Effector memory CD8-positive, alpha-beta T cell (primary cell): ENCODE measurements at regions not wholly inside any gene's neighbourhood (a gene's known extent, or its start where the extent isn't known, plus 50 kb on each side); places are given as distances from the start of the nearest gene placed in this dataset.

Experiments used
- ATAC-seq: fragments of 150-1000 bp; cut with Tn5 transposase; replicated peaks from 2 replicates; pipeline ENCODE4 v1.10.0; 2021; ENCODE audit warnings: mild to moderate bottlenecking, moderate library complexity
- DNase-seq, 3 experiments: peaks; one replicate each; pipeline ENCODE4 v3.0.0; 2021
- H3K27ac Mint-ChIP-seq, 2 donors: one replicate each; pipeline ENCODE4 v1.8.0; 2022; ENCODE audit warnings: mild to moderate bottlenecking in 2 of 2, mixed read lengths in 2 of 2, moderate library complexity in 2 of 2
- H3K27me3 Mint-ChIP-seq, 2 donors: one replicate each; pipeline ENCODE4 v1.8.0; 2022; ENCODE audit warnings: mixed read lengths in 2 of 2
- H3K36me3 Mint-ChIP-seq: one replicate; pipeline ENCODE4 v1.8.0; 2022; ENCODE audit warnings: mild to moderate bottlenecking, moderate library complexity, mixed read lengths; ENCODE audit not compliant: insufficient read depth
- H3K4me1 Mint-ChIP-seq, 2 donors: one replicate each; pipeline ENCODE4 v1.8.0; 2022; ENCODE audit warnings: low read depth in 2 of 2, mixed read lengths in 2 of 2
- H3K4me3 Mint-ChIP-seq, 2 donors: one replicate each; pipeline ENCODE4 v1.8.0; 2022; ENCODE audit warnings: mild to moderate bottlenecking in 2 of 2, mixed read lengths in 2 of 2, moderate library complexity in 2 of 2
- H3K9me3 Mint-ChIP-seq, 2 donors: one replicate each; pipeline ENCODE4 v1.8.0; 2022; ENCODE audit warnings: mixed read lengths in 2 of 2

DNA sequence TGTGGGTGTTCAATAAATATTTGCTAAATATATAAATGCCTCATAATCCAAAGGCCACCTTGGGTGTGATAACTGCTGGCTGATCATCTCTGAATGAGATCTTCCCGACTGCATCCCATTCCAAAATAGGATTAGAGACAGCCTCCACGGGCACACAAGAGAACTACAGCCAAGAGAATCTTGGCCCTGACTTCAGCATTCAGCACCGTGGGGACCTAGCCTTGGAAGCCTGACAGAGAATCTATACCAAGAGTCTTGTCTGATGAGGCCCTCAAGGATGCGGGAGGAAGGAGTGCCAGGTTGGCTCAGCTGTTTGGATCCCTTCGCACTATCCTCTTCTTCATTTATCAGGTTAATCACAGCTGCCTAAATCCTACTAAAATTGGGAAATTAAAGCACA lies 85.8 kb downstream of the RBM43 start:
- DNase-seq (no peak), ATAC-seq (no peak)
- Mint-ChIP-seq H3K27ac (no peak overlapping the region), H3K4me1 (no peaks in the 10 kb centered on the region), H3K9me3 (no peaks in the 10 kb centered on the region), H3K27me3 (peaks cover 42 to 57% of the 10 kb centered on the region in 2 donors), H3K36me3 (no peaks in the 10 kb centered on the region), H3K4me3 (no peak overlapping the region)

GRCh38 chr2:151174127-151174526 lies 87.5 kb downstream of the RBM43 start:
- Mint-ChIP-seq H3K27ac (no peak overlapping the region), H3K4me1 (no peaks in the 10 kb centered on the region), H3K9me3 (no peaks in the 10 kb centered on the region), H3K4me3 (no peak overlapping the region), H3K36me3 (no peaks in the 10 kb centered on the region), H3K27me3 (peaks cover 42 to 49% of the 10 kb centered on the region in 2 donors)
- DNase-seq: no peak
- no peak for ATAC-seq

DNA sequence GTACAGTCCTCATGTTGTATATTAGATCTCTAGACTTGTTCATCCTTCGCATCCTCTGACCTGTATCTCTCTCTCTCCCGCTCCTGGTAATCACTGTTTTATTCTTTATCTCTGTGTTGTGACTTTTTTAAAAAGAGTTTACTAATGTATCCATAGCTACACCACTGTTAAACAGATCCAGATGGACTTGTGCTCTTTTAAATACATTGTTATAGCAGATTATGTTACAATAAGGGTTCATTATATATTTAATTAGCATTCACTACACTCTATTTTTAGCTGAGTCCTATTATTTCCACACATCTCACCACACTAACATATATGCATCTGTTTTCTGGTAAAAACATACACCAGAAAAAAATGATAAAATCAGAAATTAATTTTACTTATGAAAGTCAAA lies 90.5 kb downstream of the RBM43 start:
- no peaks in the 10 kb centered on the region for H3K9me3 Mint-ChIP-seq
- peaks cover 0 to 4% of the 10 kb centered on the region in 2 donors for H3K4me1 Mint-ChIP-seq
- no peak overlapping the region for H3K4me3 Mint-ChIP-seq
- ATAC-seq: no peak
- no peak for DNase-seq
- H3K27me3 Mint-ChIP-seq: peaks cover 34 to 36% of the 10 kb centered on the region in 2 donors
- H3K36me3 Mint-ChIP-seq: no peaks in the 10 kb centered on the region
- H3K27ac Mint-ChIP-seq: no peak overlapping the region

DNA sequence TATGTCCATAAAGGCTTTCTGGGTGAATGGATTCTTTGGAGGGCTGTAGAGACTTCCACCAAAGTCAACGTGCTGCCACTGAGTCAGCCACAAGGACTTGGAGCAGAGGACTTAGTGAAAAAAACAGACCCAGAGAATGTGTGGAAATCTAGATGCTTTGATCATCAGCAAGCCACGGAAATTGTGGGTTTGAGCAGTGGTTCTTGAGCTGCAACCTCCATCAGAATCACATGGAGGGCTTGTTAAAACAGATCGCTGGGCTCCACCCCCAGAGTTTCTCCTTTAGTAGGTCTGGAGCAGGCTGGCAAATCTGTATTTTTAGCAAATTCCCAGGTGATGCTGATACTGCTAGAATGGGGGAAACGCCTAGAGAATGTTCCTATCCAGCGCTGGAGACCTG lies 95.3 kb downstream of the RBM43 start:
- DNase-seq: no peak
- peak overlapping the region in 1 of 2 donors; percentile 23 for H3K27ac Mint-ChIP-seq
- peaks cover 49 to 52% of the 10 kb centered on the region in 2 donors for H3K27me3 Mint-ChIP-seq
- peaks cover 0 to 7% of the 10 kb centered on the region in 2 donors for H3K4me1 Mint-ChIP-seq
- ATAC-seq: no peak
- no peak overlapping the region for H3K4me3 Mint-ChIP-seq
- no peaks in the 10 kb centered on the region for H3K9me3 Mint-ChIP-seq
- no peaks in the 10 kb centered on the region for H3K36me3 Mint-ChIP-seq

DNA sequence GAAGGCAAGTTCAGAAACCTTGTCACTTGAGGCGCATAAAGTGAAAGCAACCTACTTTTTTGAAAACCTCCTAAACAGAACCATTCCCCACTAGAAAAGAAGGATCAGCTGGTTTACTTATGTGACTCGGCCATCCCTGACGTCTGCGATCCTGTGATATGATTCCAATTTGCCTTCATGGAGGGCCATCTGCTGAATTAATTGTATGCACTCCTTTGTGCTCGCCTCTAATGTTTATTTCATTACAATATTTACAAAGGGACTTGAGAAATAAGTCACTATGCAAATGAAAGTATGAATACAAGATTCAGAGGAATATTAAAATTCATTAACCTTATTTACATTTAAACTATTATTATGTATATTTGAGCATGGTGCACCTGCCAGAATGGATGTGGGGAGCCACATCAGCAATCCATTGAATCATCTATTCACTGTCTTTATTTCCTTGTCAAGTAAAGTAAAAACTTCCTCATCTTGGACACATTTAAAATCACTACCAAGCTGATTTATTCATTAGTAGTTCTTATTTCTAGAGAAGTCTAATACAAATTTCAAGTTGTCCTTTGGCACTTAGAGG lies 96.5 kb downstream of the RBM43 start:
- no peak for DNase-seq
- no peaks in the 10 kb centered on the region for H3K36me3 Mint-ChIP-seq
- ATAC-seq: no peak
- no peak overlapping the region for H3K27ac Mint-ChIP-seq
- H3K9me3 Mint-ChIP-seq: no peaks in the 10 kb centered on the region
- H3K4me3 Mint-ChIP-seq: no peak overlapping the region
- H3K27me3 Mint-ChIP-seq: peaks cover 49 to 56% of the 10 kb centered on the region in 2 donors
- H3K4me1 Mint-ChIP-seq: peaks cover 0 to 7% of the 10 kb centered on the region in 2 donors

GRCh38 chr2:151161821-151162551 lies 99.7 kb downstream of the RBM43 start:
- Mint-ChIP-seq H3K9me3 (no peaks in the 10 kb centered on the region), H3K36me3 (no peaks in the 10 kb centered on the region), H3K4me1 (peaks cover 0 to 5% of the 10 kb centered on the region in 2 donors), H3K27ac (no peak overlapping the region), H3K27me3 (peaks cover 39 to 53% of the 10 kb centered on the region in 2 donors), H3K4me3 (no peak overlapping the region)
- ATAC-seq (no peak), DNase-seq (no peak)

DNA sequence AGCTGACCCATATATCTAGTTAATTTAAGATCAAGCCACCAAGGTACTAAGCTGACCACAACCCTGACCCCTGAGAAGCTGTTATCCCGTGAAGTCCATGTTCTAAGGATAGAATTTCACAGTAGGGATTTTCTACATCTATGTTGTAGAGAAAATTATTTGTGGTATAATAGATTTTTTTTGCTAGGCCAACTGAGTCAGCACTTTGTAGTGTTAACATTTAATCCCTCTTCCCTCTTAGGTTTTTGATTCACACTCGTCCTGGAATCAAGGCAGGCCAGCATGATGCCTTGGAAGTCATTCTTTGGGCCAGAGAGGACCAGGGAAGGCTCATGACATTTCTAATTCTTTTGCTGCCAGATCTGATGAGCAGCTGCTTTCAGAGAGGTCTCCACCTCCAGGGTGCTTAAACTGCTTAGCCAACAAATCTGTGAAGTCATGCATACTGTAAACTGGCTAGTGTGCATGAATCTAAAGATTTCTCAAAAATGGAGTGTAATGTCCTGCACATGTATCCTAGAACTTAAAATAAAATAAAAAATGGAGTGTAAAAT lies 102.5 kb downstream of the RBM43 start:
- DNase-seq (no peak), ATAC-seq (no peak)
- Mint-ChIP-seq H3K4me1 (peaks cover 0 to 3% of the 10 kb centered on the region in 2 donors), H3K27ac (no peak overlapping the region), H3K36me3 (no peaks in the 10 kb centered on the region), H3K4me3 (no peak overlapping the region), H3K27me3 (peaks cover 23 to 54% of the 10 kb centered on the region in 2 donors), H3K9me3 (no peaks in the 10 kb centered on the region)

DNA sequence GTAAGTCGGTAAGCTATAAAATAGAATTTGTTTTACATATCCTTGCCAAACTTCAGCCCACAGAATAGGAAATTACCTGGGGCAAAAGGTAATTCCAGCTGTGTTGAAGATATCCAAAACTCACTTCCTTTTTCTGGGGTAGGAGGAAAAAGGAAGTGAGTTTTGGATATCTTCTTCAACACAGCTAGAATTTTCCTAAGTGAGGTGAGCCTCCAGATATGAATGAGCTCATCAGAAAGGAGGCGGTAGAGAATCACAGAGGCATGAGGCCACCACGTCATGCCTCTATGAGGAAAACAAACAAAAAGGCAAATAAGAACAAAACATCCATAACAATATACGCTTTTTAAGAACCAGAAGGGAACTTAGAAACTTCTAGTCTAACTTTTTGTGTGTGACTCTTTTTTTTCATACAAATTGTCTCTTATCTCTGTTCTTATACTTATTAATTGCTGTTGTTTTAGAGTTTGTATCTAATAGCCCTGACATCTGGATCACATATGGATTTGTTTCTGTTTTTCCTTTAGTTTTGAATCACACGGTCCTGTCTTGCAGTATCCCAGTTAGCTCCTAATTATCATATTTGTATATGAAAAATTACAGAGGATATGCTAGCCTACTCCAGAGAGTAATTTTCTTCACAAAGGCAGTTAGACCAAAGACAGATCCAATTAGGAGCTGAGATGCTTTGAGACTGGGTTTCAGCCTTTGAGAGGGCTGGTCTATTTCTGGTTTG lies 104.5 kb downstream of the RBM43 start:
- Mint-ChIP-seq H3K27ac (no peak overlapping the region), H3K27me3 (peaks cover 20 to 44% of the 10 kb centered on the region in 2 donors), H3K9me3 (no peaks in the 10 kb centered on the region), H3K4me3 (no peak overlapping the region), H3K4me1 (no peaks in the 10 kb centered on the region), H3K36me3 (no peaks in the 10 kb centered on the region)
- no peak for ATAC-seq
- no peak for DNase-seq

- no peak overlapping the region for H3K27ac Mint-ChIP-seq
- DNase-seq (no peak), ATAC-seq (no peak)
- no peak overlapping the region for H3K4me3 Mint-ChIP-seq
- H3K4me1 Mint-ChIP-seq: no peaks in the 10 kb centered on the region
- H3K9me3 Mint-ChIP-seq: no peaks in the 10 kb centered on the region
- no peaks in the 10 kb centered on the region for H3K36me3 Mint-ChIP-seq
- H3K27me3 Mint-ChIP-seq: peaks cover 22 to 42% of the 10 kb centered on the region in 2 donors
These were observed 105.2 kb downstream of the RBM43 start for GRCh38 chr2:151156431-151156830.

GRCh38 chr2:151153601-151154000 lies 108.1 kb downstream of the RBM43 start:
- ATAC-seq: no peak
- H3K9me3 Mint-ChIP-seq: no peaks in the 10 kb centered on the region
- no peak overlapping the region for H3K4me3 Mint-ChIP-seq
- H3K27me3 Mint-ChIP-seq: peaks cover 32 to 35% of the 10 kb centered on the region in 2 donors
- no peak overlapping the region for H3K27ac Mint-ChIP-seq
- no peaks in the 10 kb centered on the region for H3K4me1 Mint-ChIP-seq
- no peaks in the 10 kb centered on the region for H3K36me3 Mint-ChIP-seq
- no peak for DNase-seq

- Mint-ChIP-seq H3K4me3 (no peak overlapping the region), H3K27me3 (peaks cover 26 to 36% of the 10 kb centered on the region in 2 donors), H3K9me3 (no peaks in the 10 kb centered on the region), H3K4me1 (no peaks in the 10 kb centered on the region), H3K36me3 (no peaks in the 10 kb centered on the region), H3K27ac (no peak overlapping the region)
- ATAC-seq: no peak
- no peak for DNase-seq
These were observed 111.0 kb downstream of the RBM43 start for GRCh38 chr2:151150331-151151320.

DNA sequence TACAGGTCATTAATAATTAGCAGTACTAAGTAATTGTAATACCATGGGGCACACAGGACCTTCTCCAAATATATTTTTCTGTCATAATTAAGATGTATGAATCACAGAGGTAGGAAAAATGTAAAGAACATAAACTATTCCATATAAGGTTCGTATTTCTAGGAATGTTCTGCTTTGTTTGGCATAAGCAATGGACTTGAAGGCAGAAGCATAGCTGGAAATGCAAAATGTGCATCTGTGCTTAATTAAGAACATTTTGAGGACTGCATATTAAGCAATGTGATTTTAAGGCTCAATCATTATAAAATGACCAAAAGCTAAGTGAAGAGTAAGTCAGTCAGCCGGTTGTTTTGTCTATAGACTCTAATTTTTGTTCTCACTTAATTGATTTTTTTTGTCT lies 123.2 kb downstream of the RBM43 start:
- no peak for ATAC-seq
- Mint-ChIP-seq H3K27me3 (no peaks in the 10 kb centered on the region), H3K4me1 (no peaks in the 10 kb centered on the region), H3K9me3 (no peaks in the 10 kb centered on the region), H3K4me3 (no peak overlapping the region), H3K36me3 (no peaks in the 10 kb centered on the region), H3K27ac (no peak overlapping the region)
- no peak for DNase-seq

DNA sequence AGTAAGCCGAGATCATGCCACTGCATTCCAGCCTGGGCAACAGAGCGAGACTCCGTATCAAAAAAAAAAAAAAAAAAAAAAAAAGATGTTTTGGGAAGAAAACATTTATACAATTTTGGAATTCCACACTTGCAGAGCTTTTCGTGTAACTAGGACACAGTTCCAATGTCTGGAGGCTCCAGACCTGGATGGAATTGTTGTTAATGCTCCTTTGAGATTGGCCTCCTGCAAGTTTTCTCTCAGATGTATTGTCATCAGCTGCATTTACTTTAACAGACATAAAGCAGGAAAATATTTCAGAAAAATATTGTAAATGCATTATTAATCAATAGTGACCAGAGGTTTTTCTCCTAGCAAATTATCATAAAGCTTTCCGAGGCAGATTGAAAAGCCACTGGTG lies 124.1 kb downstream of the RBM43 start:
- no peak overlapping the region for H3K27ac Mint-ChIP-seq
- ATAC-seq: no peak
- H3K4me1 Mint-ChIP-seq: no peaks in the 10 kb centered on the region
- no peaks in the 10 kb centered on the region for H3K9me3 Mint-ChIP-seq
- no peak overlapping the region for H3K4me3 Mint-ChIP-seq
- no peak for DNase-seq
- no peaks in the 10 kb centered on the region for H3K36me3 Mint-ChIP-seq
- peaks cover 0 to 2% of the 10 kb centered on the region in 2 donors for H3K27me3 Mint-ChIP-seq
